Prostate gland (tissue), 2 donors: ENCODE measurements at regions not wholly inside any gene's neighbourhood (a gene's known extent, or its start where the extent isn't known, plus 50 kb on each side); places are given as distances from the start of the nearest gene placed in this dataset.

Experiments used
- CTCF ChIP-seq, 4 experiments: fragments of 200-600 bp in 2 of 4; fragments of 450-650 bp in 2 of 4; sonication (generic) in 2 of 4; IDR thresholded peaks; 1 replicate in 3 of 4; 2 replicates in 1 of 4; pipeline ENCODE4 v1.5.1; 2016 to 2019; ENCODE audit warnings: antibody characterized with exemption in 4 of 4, mild to moderate bottlenecking in 2 of 4, moderate library complexity in 2 of 4
- POLR2A ChIP-seq: fragments of 450-650 bp; IDR thresholded peaks from one replicate; pipeline ENCODE4 v1.6.1; 2016; ENCODE audit warnings: antibody characterized with exemption, mild to moderate bottlenecking
- POLR2AphosphoS5 ChIP-seq: sonication (generic); formaldehyde crosslinking; IDR thresholded peaks from one replicate; pipeline ENCODE4 v1.6.1; 2017; ENCODE audit warnings: antibody characterized with exemption

- TF ChIP-seq CTCF (IDR thresholded peaks at IDR 0.05) (no peak), POLR2AphosphoS5 (no peak), POLR2A (no peak)
Measured at GRCh38 chr12:25793196-25793595, 165.3 kb upstream of the RASSF8 start.
